IMR-90 (cell line): ENCODE measurements at regions not wholly inside any gene's neighbourhood (a gene's known extent, or its start where the extent isn't known, plus 50 kb on each side); places are given as distances from the start of the nearest gene placed in this dataset.

Experiments
- ATAC-seq: fragments of 200-7000 bp; cut with Tn5 transposase; 2 replicates; pipeline ENCODE4 v1.9.1; 2020; ENCODE audit warnings: low read depth, mild to moderate bottlenecking, moderate library complexity
- BruUV-seq: library from RNA; stranded (reverse); fragments of 400-500 nt; replicated peaks from 2 replicates; lab custom pipeline; 2021; lab: Mats Ljungman, UMichigan
- CTCF ChIA-PET: fragments of 300-600 bp; formaldehyde crosslinking; extraction: SDS; loops from one replicate; lab custom pipeline; 2021; ENCODE audit warnings: antibody characterized with exemption; lab: Yijun Ruan, JAX
- POLR2A ChIA-PET: fragments of 300-600 bp; sonication (Branson Sonifier 250); formaldehyde crosslinking; loops from one replicate; lab custom pipeline; 2022; ENCODE audit warnings: antibody characterized with exemption; ENCODE audit not compliant: unreplicated experiment; lab: Charles Lee
- DNase-seq: peaks from one replicate; pipeline ENCODE4 v3.0.0; 2013
- H2AFZ ChIP-seq: replicated peaks from 2 replicates; pipeline ENCODE3; 2013; ENCODE audit warnings: low read length, mild to moderate bottlenecking; ENCODE audit not compliant: poor library complexity
- H2AK5ac ChIP-seq: 2 replicates; pipeline ENCODE4 v1.6.1; 2013; ENCODE audit warnings: low read depth, low read length, inconsistent platforms
- H2AK9ac ChIP-seq: replicated peaks from 2 replicates; pipeline ENCODE3; 2013; ENCODE audit warnings: mild to moderate bottlenecking, low read depth, low read length, moderate library complexity; ENCODE audit not compliant: poor library complexity
- H2BK120ac ChIP-seq: 2 replicates; pipeline ENCODE4 v1.6.1; 2013; ENCODE audit warnings: low read depth, low read length, inconsistent platforms
- H2BK15ac ChIP-seq: 3 replicates; pipeline ENCODE4 v1.6.1; 2013; ENCODE audit warnings: low read depth, low read length, inconsistent platforms
- H2BK20ac ChIP-seq: 2 replicates; pipeline ENCODE4 v1.6.1; 2013; ENCODE audit warnings: low read depth, mild to moderate bottlenecking, inconsistent platforms, low read length, moderate library complexity
- H2BK5ac ChIP-seq: 2 replicates; pipeline ENCODE4 v1.6.1; 2013; ENCODE audit warnings: mild to moderate bottlenecking, low read depth, low read length, inconsistent platforms; ENCODE audit not compliant: poor library complexity, severe bottlenecking
- H3K14ac ChIP-seq: replicated peaks from 2 replicates; pipeline ENCODE4 v1.6.1; 2013; ENCODE audit warnings: low read depth, low read length, inconsistent platforms
- H3K18ac ChIP-seq: 2 replicates; pipeline ENCODE4 v1.6.1; 2013; ENCODE audit warnings: low read depth, low read length, control low read depth
- H3K23ac ChIP-seq: 2 replicates; pipeline ENCODE4 v1.6.1; 2013; ENCODE audit warnings: low read depth, low read length, inconsistent platforms
- H3K27ac ChIP-seq: 2 replicates; pipeline ENCODE4 v1.5.1; 2013; ENCODE audit warnings: mild to moderate bottlenecking, control low read depth, low read length; ENCODE audit not compliant: insufficient read depth
- H3K27me3 ChIP-seq: 2 replicates; pipeline ENCODE4 v1.6.1; 2013; ENCODE audit warnings: low read length; ENCODE audit not compliant: control insufficient read depth, insufficient read depth
- H3K36me3 ChIP-seq: 2 replicates; pipeline ENCODE4 v1.6.1; 2013; ENCODE audit warnings: low read length, mixed read lengths; ENCODE audit not compliant: control insufficient read depth, insufficient read depth
- H3K4ac ChIP-seq: 2 replicates; pipeline ENCODE4 v1.6.1; 2013; ENCODE audit warnings: low read depth, low read length, inconsistent platforms
- H3K4me1 ChIP-seq: 2 replicates; pipeline ENCODE4 v1.6.1; 2013; ENCODE audit warnings: low read length, mixed read lengths; ENCODE audit not compliant: control insufficient read depth, insufficient read depth
- H3K4me2 ChIP-seq: 2 replicates; pipeline ENCODE4 v1.6.1; 2013; ENCODE audit warnings: low read depth, mild to moderate bottlenecking, control low read depth, low read length, moderate library complexity
- H3K4me3 ChIP-seq: 2 replicates; pipeline ENCODE4 v1.5.1; 2013; ENCODE audit warnings: low read depth, mild to moderate bottlenecking, control low read depth, low read length, moderate library complexity; ENCODE audit not compliant: insufficient read depth
- H3K56ac ChIP-seq: 2 replicates; pipeline ENCODE4 v1.6.1; 2013; ENCODE audit warnings: low read length, inconsistent platforms; ENCODE audit not compliant: insufficient read depth; ENCODE audit errors: extremely low read depth
- H3K79me1 ChIP-seq, 2 experiments: 2 replicates each; pipeline ENCODE4 v1.6.1; 2013; ENCODE audit warnings: low read length in 2 of 2, inconsistent platforms in 1 of 2, low read depth in 1 of 2
- H3K9ac ChIP-seq: 2 replicates; pipeline ENCODE4 v1.6.1; 2013; ENCODE audit warnings: low read depth, low read length, control low read depth
- H3K9me1 ChIP-seq: 2 replicates; pipeline ENCODE4 v1.6.1; 2013; ENCODE audit warnings: low read length, inconsistent platforms; ENCODE audit not compliant: insufficient read depth
- H3K9me3 ChIP-seq: 2 replicates; pipeline ENCODE4 v1.6.1; 2013; ENCODE audit warnings: low read length; ENCODE audit not compliant: control insufficient read depth, insufficient read depth
- H4K20me1 ChIP-seq: 2 replicates; pipeline ENCODE4 v1.6.1; 2013; ENCODE audit warnings: low read length, inconsistent platforms; ENCODE audit not compliant: insufficient read depth
- H4K5ac ChIP-seq: 2 replicates; pipeline ENCODE4 v1.6.1; 2013; ENCODE audit warnings: mild to moderate bottlenecking, low read depth, low read length, control low read depth
- H4K8ac ChIP-seq, 2 experiments: 2 replicates each; pipeline ENCODE4 v1.6.1; 2013; ENCODE audit warnings: low read depth in 2 of 2, low read length in 2 of 2, control low read depth in 1 of 2, inconsistent platforms in 1 of 2
- H4K91ac ChIP-seq: 2 replicates; pipeline ENCODE4 v1.6.1; 2013; ENCODE audit warnings: low read depth, low read length, inconsistent platforms; ENCODE audit not compliant: insufficient read depth
- BHLHE40 ChIP-seq: fragments of 150-350 bp; IDR thresholded peaks from 2 replicates; pipeline ENCODE4 v1.6.1; 2016; ENCODE audit warnings: mild to moderate bottlenecking, low read depth, low read length
- FOS ChIP-seq: fragments of 150-350 bp; IDR thresholded peaks from 2 replicates; pipeline ENCODE4 v1.6.1; 2016; ENCODE audit warnings: low read depth, low read length
- MAFK ChIP-seq: IDR thresholded peaks from 2 replicates; pipeline ENCODE4 v1.6.1; 2012; ENCODE audit warnings: low read depth, low read length, improper control_type of control experiment
- MXI1 ChIP-seq: IDR thresholded peaks from 2 replicates; pipeline ENCODE4 v1.6.1; 2012; ENCODE audit warnings: low read depth, mild to moderate bottlenecking, low read length, moderate library complexity, borderline replicate concordance
- RAD21 ChIP-seq: IDR thresholded peaks from 2 replicates; pipeline ENCODE4 v1.6.1; 2012; ENCODE audit warnings: low read length, improper control_type of control experiment
- RCOR1 ChIP-seq: IDR thresholded peaks from 2 replicates; pipeline ENCODE4 v1.6.1; 2012; ENCODE audit warnings: mild to moderate bottlenecking, low read length, improper control_type of control experiment; ENCODE audit not compliant: insufficient replicate concordance
- SMC3 ChIP-seq: fragments of 150-350 bp; IDR thresholded peaks from 2 replicates; pipeline ENCODE4 v1.6.1; 2016; ENCODE audit warnings: low read depth, mild to moderate bottlenecking, antibody characterized with exemption, low read length, moderate library complexity
- WGBS, 2 experiments: methylation state at CpG; one replicate each; pipeline versions ENCODE4 v1.1.5 to v1.1.7; 2013; ENCODE audit warnings: missing lambda C conversion rate in 2 of 2; ENCODE audit not compliant: insufficient read length in 1 of 2; ENCODE audit errors: extremely low coverage in 2 of 2; 5-methylcytosine and 5-hydroxymethylcytosine counted together
- dilution Hi-C: fragments of 300-500 bp; cut with HindIII; formaldehyde crosslinking; loops from one replicate; pipeline ENCODE4 v1.14.3; 2018; ENCODE audit warnings: low sequenced_read_pairs; ENCODE audit not compliant: unreplicated experiment
- in situ Hi-C: fragments of 300-500 bp; cut with MboI; formaldehyde crosslinking; loops from 3 replicates; pipeline ENCODE4 v1.14.3; 2019; ENCODE audit warnings: low sequenced_read_pairs, inconsistent platforms, mixed read lengths
- intact Hi-C: fragments of 100-400 bp; cut with micrococcal nuclease; formaldehyde crosslinking; loops from 2 replicates; pipeline ENCODE4 v1.10.0; 2022
- TF ChIP-seq, protein P1 (sequence below): conservative IDR thresholded peaks from 2 replicates; pipeline ENCODE4 v1.5.1; 2012; ENCODE audit warnings: mild to moderate bottlenecking, low read depth, low read length, improper control_type of control experiment

DNA sequence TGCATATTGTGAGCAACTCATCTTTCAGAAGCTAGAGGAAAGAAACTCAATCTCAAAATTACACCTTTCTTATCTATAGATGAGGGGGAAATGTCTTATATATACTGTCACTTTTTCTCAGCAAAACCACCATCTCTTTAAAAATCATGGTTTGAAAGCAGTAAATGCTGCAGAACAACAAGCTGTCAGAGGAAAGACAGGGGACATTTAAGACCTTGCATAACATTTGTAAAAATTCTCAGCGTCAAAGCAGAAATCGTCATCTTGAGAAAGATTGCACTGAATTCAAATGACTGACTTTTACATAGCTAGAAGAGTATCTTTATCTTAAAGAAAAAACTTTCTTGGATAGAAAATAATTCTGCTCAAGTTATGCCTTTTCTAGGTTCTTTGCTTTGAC lies 122.2 kb upstream of the CADPS start:
- Histone ChIP-seq H4K5ac (no peak overlapping the region), H3K56ac (no peak overlapping the region), H3K4me2 (no peak overlapping the region), H3K18ac (no peak overlapping the region), H2BK20ac (no peak overlapping the region), H4K91ac (no peak overlapping the region), H3K14ac (no peak overlapping the region), H4K20me1 (no peaks in the 10 kb centered on the region), H2AK9ac (no peak overlapping the region), H3K4me1 (no peaks in the 10 kb centered on the region), H2BK120ac (no peak overlapping the region), H3K4me3 (no peak overlapping the region), H3K9me1 (no peaks in the 10 kb centered on the region), H2AK5ac (no peak overlapping the region), H3K23ac (no peak overlapping the region), H3K27me3 (no peaks in the 10 kb centered on the region), H2AFZ (no peak overlapping the region), H3K4ac (no peak overlapping the region), H2BK5ac (no peak overlapping the region), H3K79me1 (no peaks in the 10 kb centered on the region), H2BK15ac (no peak overlapping the region), H3K36me3 (no peaks in the 10 kb centered on the region), H3K9ac (no peak overlapping the region), H4K8ac (no peak overlapping the region), H3K9me3 (peaks cover 10% of the 10 kb centered on the region), H3K27ac (no peak overlapping the region)
- no peak for ATAC-seq
- ChIA-PET POLR2A (no interaction called here), CTCF (interaction anchor here (0.6 kb wide), 1 partner anchor 611 kb away, joined by 3 read pairs; no protein-coding TSS in a partner anchor)
- no peak for DNase-seq
- BruUV-seq: no TSS peak
- intact Hi-C loops: no loop called here
- no CpG with 5 or more reads among the region's 2 CpGs for WGBS, 2 experiments
- in situ Hi-C loops: no loop called here
- TF ChIP-seq, protein P1, sequence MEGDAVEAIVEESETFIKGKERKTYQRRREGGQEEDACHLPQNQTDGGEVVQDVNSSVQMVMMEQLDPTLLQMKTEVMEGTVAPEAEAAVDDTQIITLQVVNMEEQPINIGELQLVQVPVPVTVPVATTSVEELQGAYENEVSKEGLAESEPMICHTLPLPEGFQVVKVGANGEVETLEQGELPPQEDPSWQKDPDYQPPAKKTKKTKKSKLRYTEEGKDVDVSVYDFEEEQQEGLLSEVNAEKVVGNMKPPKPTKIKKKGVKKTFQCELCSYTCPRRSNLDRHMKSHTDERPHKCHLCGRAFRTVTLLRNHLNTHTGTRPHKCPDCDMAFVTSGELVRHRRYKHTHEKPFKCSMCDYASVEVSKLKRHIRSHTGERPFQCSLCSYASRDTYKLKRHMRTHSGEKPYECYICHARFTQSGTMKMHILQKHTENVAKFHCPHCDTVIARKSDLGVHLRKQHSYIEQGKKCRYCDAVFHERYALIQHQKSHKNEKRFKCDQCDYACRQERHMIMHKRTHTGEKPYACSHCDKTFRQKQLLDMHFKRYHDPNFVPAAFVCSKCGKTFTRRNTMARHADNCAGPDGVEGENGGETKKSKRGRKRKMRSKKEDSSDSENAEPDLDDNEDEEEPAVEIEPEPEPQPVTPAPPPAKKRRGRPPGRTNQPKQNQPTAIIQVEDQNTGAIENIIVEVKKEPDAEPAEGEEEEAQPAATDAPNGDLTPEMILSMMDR: no peak
- TF ChIP-seq MXI1 (no peak), RAD21 (no peak), RCOR1 (no peak), BHLHE40 (no peak), FOS (no peak), MAFK (no peak), SMC3 (no peak)
- dilution Hi-C loops: no loop called here
